ENCODE measurements at regions not wholly inside any gene's neighbourhood (a gene's known extent, or its start where the extent isn't known, plus 50 kb on each side); places are given as distances from the start of the nearest gene placed in this dataset.

DNA sequence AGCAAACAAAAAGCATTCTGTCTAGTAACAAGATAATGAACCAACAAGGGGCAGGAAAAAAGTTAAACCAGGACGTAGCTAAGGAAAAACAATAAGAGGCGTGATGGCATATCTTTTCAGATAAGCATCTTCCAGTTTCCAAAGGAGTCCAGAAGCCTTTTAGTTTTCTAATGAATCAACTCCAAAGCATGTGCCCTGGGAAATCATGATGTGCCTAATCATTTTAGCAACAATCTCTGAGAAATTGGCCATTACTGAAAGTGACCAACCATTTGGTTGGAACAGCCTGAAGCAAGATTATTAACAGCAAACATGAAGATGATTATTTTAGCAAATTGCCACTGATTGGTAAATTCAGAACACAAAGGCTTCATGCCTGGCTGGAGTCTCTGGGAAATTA lies 440.9 kb upstream of the MAF start:
- TF ChIP-seq CTCF (IDR thresholded peaks at IDR 0.05) = no peak
- TF ChIP-seq POLR2A (IDR thresholded peaks at IDR 0.05) = no peak
